Nephron progenitor cell (in vitro differentiated cells): ENCODE measurements at regions not wholly inside any gene's neighbourhood (a gene's known extent, or its start where the extent isn't known, plus 50 kb on each side); places are given as distances from the start of the nearest gene placed in this dataset.

ENCODE experiments used
- DNase-seq: peaks from one replicate; pipeline ENCODE4 v3.0.0; 2021
- H3K27ac Mint-ChIP-seq: 2 replicates; pipeline ENCODE4 v1.8.0; 2021; ENCODE audit warnings: mild to moderate bottlenecking, moderate library complexity, mixed read lengths
- H3K27me3 Mint-ChIP-seq: 2 replicates; pipeline ENCODE4 v1.8.0; 2021; ENCODE audit warnings: mild to moderate bottlenecking, low read depth, mixed read lengths; ENCODE audit not compliant: poor library complexity
- H3K36me3 Mint-ChIP-seq: 2 replicates; pipeline ENCODE4 v1.8.0; 2021; ENCODE audit warnings: low read depth, mixed read lengths
- H3K4me1 Mint-ChIP-seq: 2 replicates; pipeline ENCODE4 v1.8.0; 2021; ENCODE audit warnings: mixed read lengths
- H3K4me3 Mint-ChIP-seq: 2 replicates; pipeline ENCODE4 v1.8.0; 2021; ENCODE audit warnings: mild to moderate bottlenecking, moderate library complexity, mixed read lengths
- H3K9me3 Mint-ChIP-seq: 2 replicates; pipeline ENCODE4 v1.8.0; 2021; ENCODE audit warnings: mild to moderate bottlenecking, moderate library complexity, mixed read lengths
- TF ChIP-seq, protein P1 (sequence below): fragments of 200-600 bp; sonication (generic); IDR thresholded peaks from 2 replicates; pipeline ENCODE4 v1.5.0; 2021; ENCODE audit warnings: antibody characterized with exemption

DNA sequence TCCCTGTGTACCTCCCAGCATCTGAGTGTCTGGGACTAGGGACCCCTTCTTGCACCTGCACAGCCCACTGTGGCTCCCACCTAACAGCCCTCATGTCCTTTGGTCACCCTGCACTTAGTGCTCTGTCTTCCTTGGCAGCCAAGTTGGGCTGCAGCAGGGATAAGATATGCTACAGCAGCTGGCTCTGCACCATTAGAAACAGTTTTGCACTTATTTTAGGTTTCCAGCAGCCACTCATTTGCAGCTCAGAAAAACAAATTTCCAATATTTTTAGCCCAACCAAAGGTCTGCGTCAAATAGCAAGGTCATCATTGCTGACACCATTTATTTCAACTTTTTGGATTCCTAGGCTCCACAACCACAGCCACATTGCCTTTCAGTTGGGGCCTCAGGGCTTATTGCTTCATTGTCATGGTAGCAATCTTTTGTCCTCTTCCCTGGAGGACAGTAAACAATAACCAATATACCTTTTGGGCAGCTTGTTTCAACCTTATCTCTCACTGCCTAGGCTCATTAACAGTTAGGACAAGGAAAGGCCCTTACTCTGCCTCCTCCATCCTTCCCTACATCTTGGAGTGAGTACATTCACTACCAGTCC is 263.9 kb downstream of the COX7C start:
- H3K4me3 Mint-ChIP-seq: no peak overlapping the region
- DNase-seq: no peak
- no peaks in the 10 kb centered on the region for H3K9me3 Mint-ChIP-seq
- H3K4me1 Mint-ChIP-seq: no peaks in the 10 kb centered on the region
- no peak overlapping the region for H3K27ac Mint-ChIP-seq
- H3K36me3 Mint-ChIP-seq: no peaks in the 10 kb centered on the region
- peaks cover 4% of the 10 kb centered on the region for H3K27me3 Mint-ChIP-seq
- TF ChIP-seq, protein P1, sequence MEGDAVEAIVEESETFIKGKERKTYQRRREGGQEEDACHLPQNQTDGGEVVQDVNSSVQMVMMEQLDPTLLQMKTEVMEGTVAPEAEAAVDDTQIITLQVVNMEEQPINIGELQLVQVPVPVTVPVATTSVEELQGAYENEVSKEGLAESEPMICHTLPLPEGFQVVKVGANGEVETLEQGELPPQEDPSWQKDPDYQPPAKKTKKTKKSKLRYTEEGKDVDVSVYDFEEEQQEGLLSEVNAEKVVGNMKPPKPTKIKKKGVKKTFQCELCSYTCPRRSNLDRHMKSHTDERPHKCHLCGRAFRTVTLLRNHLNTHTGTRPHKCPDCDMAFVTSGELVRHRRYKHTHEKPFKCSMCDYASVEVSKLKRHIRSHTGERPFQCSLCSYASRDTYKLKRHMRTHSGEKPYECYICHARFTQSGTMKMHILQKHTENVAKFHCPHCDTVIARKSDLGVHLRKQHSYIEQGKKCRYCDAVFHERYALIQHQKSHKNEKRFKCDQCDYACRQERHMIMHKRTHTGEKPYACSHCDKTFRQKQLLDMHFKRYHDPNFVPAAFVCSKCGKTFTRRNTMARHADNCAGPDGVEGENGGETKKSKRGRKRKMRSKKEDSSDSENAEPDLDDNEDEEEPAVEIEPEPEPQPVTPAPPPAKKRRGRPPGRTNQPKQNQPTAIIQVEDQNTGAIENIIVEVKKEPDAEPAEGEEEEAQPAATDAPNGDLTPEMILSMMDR: no peak

DNA sequence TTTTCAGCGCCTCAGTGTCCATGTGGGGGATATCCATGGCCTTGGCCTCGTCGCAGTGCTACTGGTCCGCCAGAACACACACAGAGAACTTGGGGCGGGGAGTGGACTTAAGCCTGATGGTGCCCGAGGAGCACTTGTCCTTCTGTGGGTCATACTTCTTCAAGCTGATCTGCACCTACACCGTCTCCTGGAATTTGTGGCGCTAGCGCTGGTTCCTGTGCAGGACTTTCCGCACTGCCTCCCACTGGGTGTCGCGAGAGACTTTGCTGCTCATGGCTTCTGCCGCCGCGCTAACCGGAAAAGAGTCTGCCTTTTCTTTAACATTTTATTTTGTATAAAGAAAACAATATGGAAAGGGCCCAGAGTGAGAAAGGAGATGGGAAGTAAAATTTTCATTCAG is 266.9 kb downstream of the COX7C start:
- Mint-ChIP-seq H3K9me3 (no peaks in the 10 kb centered on the region), H3K27me3 (peaks cover 1% of the 10 kb centered on the region), H3K4me1 (no peaks in the 10 kb centered on the region), H3K36me3 (no peaks in the 10 kb centered on the region), H3K4me3 (no peak overlapping the region), H3K27ac (no peak overlapping the region)
- DNase-seq: no peak
- TF ChIP-seq, protein P1: no peak

DNA sequence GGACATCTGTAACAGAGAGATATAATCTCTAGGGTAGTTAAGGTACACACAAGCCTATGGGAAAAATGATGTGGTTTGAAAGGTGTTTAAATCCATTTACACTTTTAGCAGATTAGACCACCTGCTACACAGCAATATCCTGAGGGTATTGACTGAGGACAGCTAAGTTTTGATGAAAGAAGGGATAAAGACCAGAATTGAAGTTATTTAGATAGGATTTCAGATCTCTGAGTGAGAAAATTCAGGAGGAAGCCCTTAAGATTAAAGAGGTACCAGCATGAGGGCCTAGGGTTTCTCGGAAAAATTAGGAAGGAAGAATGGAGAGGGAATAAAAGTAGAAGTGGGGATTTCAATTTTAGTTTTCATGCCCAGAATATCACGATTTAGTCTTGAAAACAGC is 267.3 kb downstream of the COX7C start:
- no peaks in the 10 kb centered on the region for H3K4me1 Mint-ChIP-seq
- H3K36me3 Mint-ChIP-seq: no peaks in the 10 kb centered on the region
- TF ChIP-seq, protein P1: no peak
- H3K27ac Mint-ChIP-seq: no peak overlapping the region
- no peaks in the 10 kb centered on the region for H3K9me3 Mint-ChIP-seq
- no peaks in the 10 kb centered on the region for H3K27me3 Mint-ChIP-seq
- H3K4me3 Mint-ChIP-seq: no peak overlapping the region
- no peak for DNase-seq

DNA sequence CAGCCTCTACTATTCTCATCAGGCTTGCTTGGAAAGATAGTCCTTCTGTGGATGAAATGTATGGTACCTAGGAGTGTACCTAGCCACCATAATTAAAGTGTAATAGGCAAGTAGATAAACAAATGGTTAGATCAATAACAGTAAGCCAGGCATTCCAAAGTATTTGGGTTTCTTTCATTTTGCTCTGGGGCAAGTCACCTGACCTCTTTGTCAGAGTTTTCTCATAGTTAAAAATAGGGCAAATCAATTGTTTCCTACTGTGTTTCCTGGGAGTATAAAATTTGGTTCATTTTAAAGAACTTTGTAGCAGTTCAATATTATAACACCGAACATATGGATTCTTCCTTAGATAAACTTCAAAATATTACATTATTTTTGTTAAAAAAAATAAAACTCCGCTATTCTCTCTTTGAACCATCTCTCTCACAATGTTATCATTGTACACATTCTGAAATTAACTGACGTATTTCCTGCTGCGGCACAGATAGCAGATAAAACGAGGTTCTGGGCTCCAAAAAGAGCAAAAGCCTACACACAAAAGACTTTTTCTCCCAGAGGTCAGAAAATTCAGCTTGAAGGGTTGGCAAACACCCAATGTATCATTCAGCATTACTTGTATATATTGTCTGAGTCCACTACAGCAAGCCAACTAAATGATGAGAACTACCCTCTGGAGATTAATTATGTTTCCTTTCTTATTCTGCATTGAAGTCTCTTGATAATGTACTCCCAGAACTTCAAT is 267.9 kb downstream of the COX7C start:
- Mint-ChIP-seq H3K27ac (no peak overlapping the region), H3K4me3 (no peak overlapping the region), H3K27me3 (no peaks in the 10 kb centered on the region), H3K9me3 (no peaks in the 10 kb centered on the region), H3K4me1 (no peaks in the 10 kb centered on the region), H3K36me3 (no peaks in the 10 kb centered on the region)
- DNase-seq: no peak
- TF ChIP-seq, protein P1: no peak

DNA sequence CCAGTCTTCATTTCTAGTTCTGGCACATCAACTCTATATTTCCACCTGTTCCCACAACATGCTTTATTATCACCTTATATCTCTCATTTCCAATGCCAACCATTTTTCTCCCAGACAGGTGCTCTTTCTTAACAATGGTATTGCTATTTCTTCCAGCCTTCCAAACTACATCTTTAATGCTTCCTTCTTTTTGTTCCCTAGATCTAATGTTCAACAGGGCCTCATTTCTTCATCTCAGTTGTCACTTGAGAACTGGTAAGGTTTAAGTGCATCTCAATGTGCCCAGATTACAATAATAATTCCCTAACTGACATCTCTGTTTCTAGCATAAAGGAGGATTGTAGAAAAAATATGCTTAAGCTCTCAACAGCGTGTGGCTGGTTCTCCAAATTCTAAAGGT is 272.6 kb downstream of the COX7C start:
- Mint-ChIP-seq H3K27me3 (no peaks in the 10 kb centered on the region), H3K9me3 (no peaks in the 10 kb centered on the region), H3K27ac (no peak overlapping the region), H3K36me3 (no peaks in the 10 kb centered on the region), H3K4me1 (no peaks in the 10 kb centered on the region), H3K4me3 (no peak overlapping the region)
- TF ChIP-seq, protein P1: no peak
- DNase-seq: no peak

DNA sequence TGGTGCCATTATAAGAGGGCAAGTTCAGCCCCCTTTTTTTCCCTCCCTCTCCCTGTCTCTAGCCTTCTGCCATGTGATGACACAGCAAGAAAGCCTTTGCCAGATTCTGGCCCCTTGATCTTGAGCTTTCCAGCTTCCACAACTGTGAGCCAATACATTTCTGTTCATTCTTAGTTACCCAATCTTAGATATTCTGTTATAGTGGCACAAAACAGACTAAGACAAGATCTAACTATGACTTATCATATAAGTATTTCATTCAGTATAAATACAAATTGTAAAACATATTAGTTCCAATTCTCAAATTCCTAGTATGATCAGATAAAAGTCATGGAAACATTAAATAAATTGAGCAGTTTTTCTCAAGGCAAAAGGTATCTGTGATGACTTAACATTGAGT is 276.3 kb downstream of the COX7C start:
- Mint-ChIP-seq H3K27ac (no peak overlapping the region), H3K4me3 (no peak overlapping the region), H3K9me3 (no peaks in the 10 kb centered on the region), H3K27me3 (no peaks in the 10 kb centered on the region), H3K4me1 (no peaks in the 10 kb centered on the region), H3K36me3 (no peaks in the 10 kb centered on the region)
- TF ChIP-seq, protein P1: no peak
- DNase-seq: no peak
